HepG2 (cell line): ENCODE measurements at regions not wholly inside any gene's neighbourhood (a gene's known extent, or its start where the extent isn't known, plus 50 kb on each side); places are given as distances from the start of the nearest gene placed in this dataset.

Experiments
- ATAC-seq: fragments of 200-7000 bp; cut with Tn5 transposase; 3 replicates; pipeline ENCODE4 v1.9.1; 2020; ENCODE audit warnings: mild to moderate bottlenecking, moderate library complexity
- BruUV-seq: library from RNA; stranded (reverse); fragments of 400-500 nt; replicated peaks from 2 replicates; lab custom pipeline; 2021; lab: Mats Ljungman, UMichigan
- CTCF ChIA-PET: fragments of 300-600 bp; formaldehyde crosslinking; extraction: SDS; loops from one replicate; lab custom pipeline; 2021; ENCODE audit warnings: low total read pairs, inconsistent platforms, low intra/inter-chr PET ratio; lab: Yijun Ruan, JAX
- POLR2A ChIA-PET: fragments of 350-600 bp; sonication (Branson Sonifier 250); formaldehyde crosslinking; loops from one replicate; lab custom pipeline; 2020; ENCODE audit warnings: antibody characterized with exemption, inconsistent platforms; lab: Yijun Ruan, JAX
- DNase-seq: peaks from one replicate; pipeline ENCODE4 v3.0.0-alpha.2; 2015; ENCODE audit warnings: low spot score
- FAIRE-seq: peaks from 3 replicates; lab custom pipeline; 2011; peaks lifted over from hg19 to GRCh38; lab: Jason Lieb, UNC
- H2AFZ ChIP-seq: one replicate; pipeline ENCODE4 v1.6.1; 2011; ENCODE audit warnings: low read length, inconsistent platforms
- H3K27ac ChIP-seq: fragments of 300-600 bp; 3 replicates; pipeline ENCODE4 v1.8.0; 2011; ENCODE audit warnings: mixed run types, mild to moderate bottlenecking, mixed read lengths, low read length, inconsistent platforms; ENCODE audit not compliant: insufficient read depth; ENCODE audit errors: extremely low read length
- H3K27me3 ChIP-seq, 2 experiments: fragments of 200-600 bp in 1 of 2; 2 replicates in 1 of 2; 3 replicates in 1 of 2; pipeline versions ENCODE4 v1.6.0 to v1.8.0; 2011; ENCODE audit warnings: low read length in 2 of 2, mild to moderate bottlenecking in 2 of 2, moderate library complexity in 2 of 2, inconsistent platforms in 1 of 2; ENCODE audit not compliant: insufficient read depth in 2 of 2, control insufficient read depth in 1 of 2
- H3K36me3 ChIP-seq, 2 experiments: fragments of 200-600 bp in 1 of 2; replicated peaks in 1 of 2; 2 replicates in 1 of 2; 3 replicates in 1 of 2; pipeline versions ENCODE4 v1.5.1 to v1.8.0; 2011; ENCODE audit warnings: low read length in 2 of 2, inconsistent platforms in 1 of 2; ENCODE audit not compliant: insufficient read depth in 2 of 2, control insufficient read depth in 1 of 2
- H3K4me1 ChIP-seq: 2 replicates; pipeline ENCODE4 v1.5.1; 2012; ENCODE audit warnings: low read length, inconsistent platforms; ENCODE audit not compliant: insufficient read depth
- H3K4me2 ChIP-seq: 2 replicates; pipeline ENCODE4 v1.6.0; 2011; ENCODE audit warnings: low read depth, low read length, inconsistent platforms
- H3K4me3 ChIP-seq, 3 experiments: fragments of 200-600 bp in 1 of 3; sonication (generic), shearing (Covaris generic) in 1 of 3; replicated peaks in 1 of 3; 2 replicates each; pipeline ENCODE4 v1.5.1; 2011 to 2016; ENCODE audit warnings: low read length in 3 of 3, inconsistent platforms in 2 of 3, low read depth in 2 of 3, mild to moderate bottlenecking in 2 of 3, control low read depth in 1 of 3, mixed read lengths in 1 of 3; ENCODE audit not compliant: insufficient read depth in 1 of 3
- H3K79me2 ChIP-seq: one replicate; pipeline ENCODE4 v1.6.1; 2011; ENCODE audit warnings: low read length, inconsistent platforms; ENCODE audit not compliant: insufficient read depth
- H3K9ac ChIP-seq: 2 replicates; pipeline ENCODE4 v1.6.0; 2011; ENCODE audit warnings: mild to moderate bottlenecking, low read depth, low read length, inconsistent platforms; ENCODE audit not compliant: insufficient read depth
- H3K9me3 ChIP-seq: 2 replicates; pipeline ENCODE4 v1.5.1; 2012; ENCODE audit warnings: mild to moderate bottlenecking, low read length
- H4K20me1 ChIP-seq: 2 replicates; pipeline ENCODE4 v1.6.0; 2011; ENCODE audit warnings: inconsistent platforms, mild to moderate bottlenecking, low read length, moderate library complexity; ENCODE audit not compliant: insufficient read depth
- AFF4 ChIP-seq: sonication (generic); formaldehyde crosslinking; IDR thresholded peaks from 2 replicates; pipeline ENCODE4 v1.4.0; 2020; ENCODE audit warnings: missing genetic modification reagents
- CHD4 ChIP-seq: fragments of 200-600 bp; sonication (generic); IDR thresholded peaks from 2 replicates; pipeline ENCODE4 v1.7.0; 2017; ENCODE audit warnings: mild to moderate bottlenecking, low read length, borderline replicate concordance
- HDAC2 ChIP-seq: sonication (generic); formaldehyde crosslinking; IDR thresholded peaks from 2 replicates; pipeline ENCODE4 v1.4.0; 2020; ENCODE audit warnings: missing genetic modification reagents
- HOXA9 ChIP-seq: sonication (generic); formaldehyde crosslinking; IDR thresholded peaks from 2 replicates; pipeline ENCODE4 v1.8.1; 2022; ENCODE audit warnings: missing genetic modification reagents, mild to moderate bottlenecking, moderate library complexity, borderline replicate concordance
- ISL2 ChIP-seq: sonication (generic); formaldehyde crosslinking; IDR thresholded peaks from 2 replicates; pipeline ENCODE4 v1.5.0; 2020; ENCODE audit warnings: missing genetic modification reagents
- JUND ChIP-seq: sonication (generic); formaldehyde crosslinking; IDR thresholded peaks from 2 replicates; pipeline ENCODE4 v1.8.0; 2022; ENCODE audit warnings: mild to moderate bottlenecking, missing genetic modification reagents
- MAFG ChIP-seq: sonication (generic); formaldehyde crosslinking; IDR thresholded peaks from 2 replicates; pipeline ENCODE4 v1.5.1; 2020; ENCODE audit warnings: mild to moderate bottlenecking, missing genetic modification reagents
- MEIS1 ChIP-seq: sonication (generic); formaldehyde crosslinking; IDR thresholded peaks from 2 replicates; pipeline ENCODE4 v1.9.0; 2021; ENCODE audit warnings: mild to moderate bottlenecking, missing genetic modification reagents, moderate library complexity, borderline replicate concordance
- MTF2 ChIP-seq: sonication (generic); formaldehyde crosslinking; IDR thresholded peaks from 2 replicates; pipeline ENCODE4 v1.5.0; 2020; ENCODE audit warnings: missing genetic modification reagents, borderline replicate concordance
- PRDM4 ChIP-seq: sonication (generic); formaldehyde crosslinking; IDR thresholded peaks from 2 replicates; pipeline ENCODE4 v1.9.0; 2021; ENCODE audit warnings: missing genetic modification reagents, borderline replicate concordance
- SP140L ChIP-seq: sonication (generic); formaldehyde crosslinking; IDR thresholded peaks from 2 replicates; pipeline ENCODE4 v1.4.0; 2020; ENCODE audit warnings: missing genetic modification reagents, borderline replicate concordance
- WGBS: methylation state at CpG from one replicate; pipeline ENCODE4 v1.1.6; 2017; ENCODE audit warnings: low lambda C conversion rate; 5-methylcytosine and 5-hydroxymethylcytosine counted together
- in situ Hi-C: cut with HindIII; loops from 2 replicates; pipeline ENCODE4 v1.10.0; 2017; ENCODE audit warnings: low pct_unique_long_range_greater_than_20kb; ENCODE audit not compliant: extremely low pct_ligation_motif_present
- intact Hi-C: fragments of 100-400 bp; cut with micrococcal nuclease; formaldehyde crosslinking; loops from one replicate; pipeline ENCODE4 v1.10.0; 2022; ENCODE audit not compliant: unreplicated experiment

- no peak for FAIRE-seq
- ATAC-seq = no peak
- H4K20me1 ChIP-seq = no peaks in the 10 kb centered on the region
- WGBS = 93% methylated on average over 2 of the region's 2 CpGs
- H3K4me3 ChIP-seq = no peak overlapping the region
- H3K79me2 ChIP-seq = no peaks in the 10 kb centered on the region
- H3K36me3 ChIP-seq = no peaks in the 10 kb centered on the region
- peaks cover 33% of the 10 kb centered on the region for H3K4me1 ChIP-seq
- in situ Hi-C loops = no loop called here
- POLR2A ChIA-PET = interaction anchor here (1.2 kb wide), 1 partner anchor 14 kb away, joined by 5 read pairs; no protein-coding TSS in a partner anchor
- TF ChIP-seq CHD4 (no peak), JUND (CRISPR knock-in tag) (no peak), HOXA9 (CRISPR knock-in tag) (no peak), AFF4 (CRISPR knock-in tag) (no peak), ISL2 (CRISPR knock-in tag) (no peak), HDAC2 (CRISPR knock-in tag) (no peak), MEIS1 (CRISPR knock-in tag) (no peak), SP140L (no peak), MTF2 (no peak), PRDM4 (no peak), MAFG (CRISPR knock-in tag) (no peak)
- TF ChIP-seq, all 625 proteins: peak for 0
- H3K27ac ChIP-seq = no peak overlapping the region
- H3K27me3 ChIP-seq = no peaks in the 10 kb centered on the region
- H3K9ac ChIP-seq = no peak overlapping the region
- H3K4me2 ChIP-seq = no peak overlapping the region
- DNase-seq = no peak
- BruUV-seq = no TSS peak
- intact Hi-C loops = no loop called here
- no peak overlapping the region for H2AFZ ChIP-seq
- CTCF ChIA-PET = no interaction called here
- H3K9me3 ChIP-seq = no peaks in the 10 kb centered on the region
Measured at GRCh38 chr18:34943587-34943986, 97.6 kb upstream of the MAPRE2 start.
